NB4 (cell line): ENCODE measurements at regions not wholly inside any gene's neighbourhood (a gene's known extent, or its start where the extent isn't known, plus 50 kb on each side); places are given as distances from the start of the nearest gene placed in this dataset.

ENCODE experiments used
- DNase-seq: peaks from one replicate; pipeline ENCODE4 v3.0.0; 2010; ENCODE audit warnings: low read depth
- H3K4me3 ChIP-seq: one replicate; pipeline ENCODE4 v1.5.1; 2011; ENCODE audit warnings: mild to moderate bottlenecking, low read depth, low read length, moderate library complexity
- CTCF ChIP-seq: IDR thresholded peaks from one replicate; pipeline ENCODE4 v1.5.1; 2012; ENCODE audit warnings: low read depth, low read length
- MAX ChIP-seq: IDR thresholded peaks from 2 replicates; pipeline ENCODE4 v1.6.1; 2011; ENCODE audit warnings: low read depth, low read length
- MYC ChIP-seq: IDR thresholded peaks from 2 replicates; pipeline ENCODE4 v1.6.1; 2011; ENCODE audit warnings: low read depth, low read length
- POLR2A ChIP-seq: IDR thresholded peaks from 2 replicates; pipeline ENCODE4 v1.6.1; 2011; ENCODE audit warnings: mild to moderate bottlenecking; ENCODE audit not compliant: insufficient read length; ENCODE audit errors: extremely low read depth

GRCh38 chr3:5651351-5651750 is 463.8 kb downstream of the EDEM1 start:
- no peak overlapping the region for H3K4me3 ChIP-seq
- TF ChIP-seq CTCF (no peak), MYC (no peak), MAX (no peak), POLR2A (no peak)
- DNase-seq, result no peak

- DNase-seq, result no peak
- H3K4me3 ChIP-seq, result no peak overlapping the region
- TF ChIP-seq MAX (no peak), CTCF (no peak), POLR2A (no peak), MYC (no peak)
These were observed 466.1 kb downstream of the EDEM1 start for GRCh38 chr3:5653426-5654143.

GRCh38 chr3:5657106-5657505 is 469.6 kb downstream of the EDEM1 start:
- no peak for TF ChIP-seq MAX
- TF ChIP-seq MYC, result no peak
- no peak for TF ChIP-seq POLR2A
- TF ChIP-seq CTCF, result no peak
- no peak overlapping the region for H3K4me3 ChIP-seq

GRCh38 chr3:5663601-5664000 is 476.1 kb downstream of the EDEM1 start:
- no peak overlapping the region for H3K4me3 ChIP-seq
- TF ChIP-seq POLR2A (no peak), CTCF (no peak), MAX (no peak)
- no peak for DNase-seq

More at GRCh38 chr3:5657106-5657505, 469.6 kb downstream of the EDEM1 start:
- peak; percentile 45 for DNase-seq

- TF ChIP-seq CTCF, result no peak
- TF ChIP-seq POLR2A, result no peak
- no peak for TF ChIP-seq MYC
- TF ChIP-seq MAX, result no peak
- no peak for DNase-seq
These were observed 478.9 kb downstream of the EDEM1 start for GRCh38 chr3:5666455-5666854.

More at GRCh38 chr3:5666455-5666854, 478.9 kb downstream of the EDEM1 start:
- no peak overlapping the region for H3K4me3 ChIP-seq
